Stimulated activated naive CD4-positive, alpha-beta T cell treated with Interleukin-2 at 50 U/mL for 16 hours (primary cell): ENCODE measurements at regions not wholly inside any gene's neighbourhood (a gene's known extent, or its start where the extent isn't known, plus 50 kb on each side); places are given as distances from the start of the nearest gene placed in this dataset.

Source experiments
- DNase-seq: peaks from one replicate; lab custom pipeline; 2025; lab: John Stamatoyannopoulos, UW

DNA sequence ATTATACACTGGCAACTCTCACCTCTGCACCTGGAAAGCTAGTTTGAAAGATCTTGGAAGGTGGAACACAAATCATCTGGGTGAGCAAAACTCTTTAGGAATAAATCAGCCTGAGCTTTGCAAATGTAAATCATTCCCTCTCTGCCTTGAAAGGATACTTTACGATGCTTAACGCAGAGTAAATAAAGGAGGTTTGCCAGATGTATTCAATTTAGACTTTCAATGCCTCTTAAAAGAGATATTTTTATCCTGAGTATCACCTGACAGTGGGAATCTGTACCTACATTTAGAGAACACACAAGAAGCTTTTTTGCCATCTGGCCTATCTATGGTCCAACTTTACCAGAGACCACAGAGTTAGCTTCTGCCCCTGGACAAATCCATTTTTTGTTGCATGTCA is 983.2 kb upstream of the CDH2 start:
- DNase-seq: no peak

DNA sequence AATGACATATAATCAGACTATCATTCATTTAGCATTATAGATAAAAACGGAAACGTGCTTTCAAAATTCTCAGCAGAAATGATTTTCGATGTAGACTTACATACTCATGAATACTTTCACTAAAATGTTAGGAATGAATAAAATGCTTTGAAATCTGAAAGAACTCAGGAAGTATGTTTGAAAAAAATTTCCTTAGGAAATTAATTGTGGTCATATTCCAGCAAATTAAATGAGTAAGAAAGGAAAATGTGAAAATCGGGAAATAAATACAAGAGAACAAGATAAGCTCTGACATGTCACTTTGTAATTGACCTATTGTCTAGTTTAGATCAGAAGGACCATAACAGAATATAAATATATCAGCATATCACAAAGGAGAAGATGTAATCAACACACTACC is 981.0 kb upstream of the CDH2 start:
- no peak for DNase-seq

DNA sequence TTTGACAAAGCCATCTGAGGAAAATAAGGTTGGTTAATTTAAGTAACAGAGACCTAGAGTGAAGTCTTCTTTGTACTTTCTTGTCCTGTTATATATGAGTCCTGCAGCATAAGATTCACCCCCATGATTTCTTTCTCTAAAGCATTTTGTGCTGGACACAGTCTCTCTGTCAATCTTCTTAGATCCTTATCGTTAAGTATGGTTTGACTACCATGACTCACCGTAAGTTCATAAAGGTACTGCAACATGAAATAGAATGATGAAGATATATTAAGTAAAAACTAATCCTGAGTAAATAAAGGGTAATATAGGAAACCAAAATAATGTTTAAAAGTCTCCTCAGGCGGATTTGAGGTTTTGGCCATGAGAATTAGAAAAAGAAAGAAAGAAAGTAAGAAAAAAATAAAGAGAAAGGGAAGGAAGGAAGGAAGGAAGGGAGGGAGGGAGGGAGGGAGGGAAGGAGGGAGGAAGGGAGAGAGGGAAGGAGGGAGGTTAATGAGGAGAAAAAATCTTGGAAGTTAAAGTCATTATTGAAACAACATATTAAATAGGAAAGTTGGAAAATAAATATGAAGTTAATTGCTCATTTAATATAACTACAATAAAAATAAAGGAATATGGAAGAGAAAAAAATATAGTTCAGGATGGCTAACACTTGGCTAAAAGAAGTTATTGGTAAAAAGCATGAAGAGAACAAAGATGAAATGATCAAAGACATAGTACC is 980.3 kb upstream of the CDH2 start:
- DNase-seq: no peak

DNA sequence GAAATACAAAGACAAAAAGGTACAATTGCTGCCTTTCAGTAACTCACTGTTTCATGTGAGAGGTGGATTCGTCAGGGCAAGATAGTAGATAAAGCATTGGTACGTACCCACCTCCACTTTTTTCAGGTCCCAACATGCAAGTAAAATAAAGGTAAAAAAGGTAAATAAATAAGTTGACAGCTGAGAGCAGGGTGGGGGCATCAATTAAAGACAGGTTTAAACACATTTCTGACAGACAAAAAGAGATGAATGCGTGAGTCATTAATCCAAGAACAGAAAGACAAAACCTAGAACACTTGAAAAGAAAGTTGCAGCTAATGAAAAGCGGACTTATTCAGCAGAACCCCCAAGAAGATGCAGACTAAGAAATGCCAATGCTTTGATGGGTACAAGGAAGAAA is 979.6 kb upstream of the CDH2 start:
- no peak for DNase-seq

DNA sequence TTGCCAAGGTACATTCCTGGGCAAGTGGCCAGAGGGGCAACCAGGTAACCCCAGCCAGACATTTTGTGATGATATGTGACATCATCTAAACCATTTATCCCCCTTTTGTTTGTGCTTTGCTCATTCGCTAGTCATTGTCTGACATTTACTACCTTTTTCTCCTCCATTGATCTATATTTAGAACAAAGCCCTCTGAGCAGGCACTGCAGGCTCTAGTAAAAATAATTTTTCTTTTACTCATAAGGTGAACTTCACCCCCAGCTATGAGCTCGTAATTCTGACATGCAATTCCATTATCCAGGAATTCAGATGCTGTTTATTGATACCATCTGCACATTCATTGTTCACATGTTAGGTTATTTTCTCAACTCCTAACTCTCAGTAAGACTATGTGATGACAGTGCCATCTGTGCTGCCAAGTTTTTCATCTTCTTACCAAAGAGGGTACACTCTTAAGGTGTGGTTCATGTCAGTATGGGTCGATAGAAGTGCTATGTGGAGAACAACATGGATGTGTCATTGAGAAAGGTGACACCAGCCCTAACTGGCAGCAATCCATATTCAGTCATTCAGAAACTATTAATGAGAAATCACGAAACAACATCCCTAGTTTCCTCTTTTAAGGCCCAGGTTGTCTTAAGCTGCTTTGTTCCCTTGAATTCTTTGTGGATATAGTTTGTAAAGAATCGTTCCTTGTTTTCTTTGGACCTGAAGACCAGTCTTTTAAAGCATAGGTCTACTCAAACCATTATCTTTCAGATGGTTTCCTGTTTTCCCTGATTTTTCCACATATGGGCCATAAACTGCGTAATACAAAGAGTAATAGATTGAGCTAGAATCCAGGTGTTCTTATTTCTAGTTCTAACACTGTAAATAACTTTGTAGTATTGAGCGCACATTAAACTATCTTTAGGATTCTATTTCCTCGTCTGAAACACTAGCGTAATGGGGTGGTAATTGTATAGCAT is 978.1 kb upstream of the CDH2 start:
- no peak for DNase-seq

DNA sequence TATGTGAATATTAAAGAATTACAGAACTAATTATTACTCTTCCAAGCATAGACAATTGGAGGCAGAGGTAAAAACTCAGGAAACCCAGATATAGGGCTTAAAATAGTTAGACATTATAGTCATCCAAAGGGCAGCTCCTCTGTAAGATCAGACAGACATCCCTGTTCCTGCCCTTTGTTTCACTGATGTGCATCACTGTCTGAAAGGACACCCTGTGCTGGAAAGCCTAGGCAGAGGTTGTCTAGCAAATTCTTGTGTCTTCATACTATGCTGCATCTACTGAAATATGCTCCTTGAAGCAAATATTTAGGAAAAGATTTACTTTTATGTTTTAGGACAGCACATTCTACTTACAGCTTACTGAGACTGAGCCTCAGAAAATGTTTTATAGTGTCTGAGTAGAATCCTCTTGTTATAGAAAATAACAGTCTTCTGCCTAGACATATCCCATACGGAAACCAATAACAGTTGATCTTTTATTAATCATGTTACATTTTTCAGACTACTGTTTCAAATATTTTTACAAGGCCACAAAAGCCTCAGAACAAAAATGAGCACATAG is 977.3 kb upstream of the CDH2 start:
- no peak for DNase-seq

DNA sequence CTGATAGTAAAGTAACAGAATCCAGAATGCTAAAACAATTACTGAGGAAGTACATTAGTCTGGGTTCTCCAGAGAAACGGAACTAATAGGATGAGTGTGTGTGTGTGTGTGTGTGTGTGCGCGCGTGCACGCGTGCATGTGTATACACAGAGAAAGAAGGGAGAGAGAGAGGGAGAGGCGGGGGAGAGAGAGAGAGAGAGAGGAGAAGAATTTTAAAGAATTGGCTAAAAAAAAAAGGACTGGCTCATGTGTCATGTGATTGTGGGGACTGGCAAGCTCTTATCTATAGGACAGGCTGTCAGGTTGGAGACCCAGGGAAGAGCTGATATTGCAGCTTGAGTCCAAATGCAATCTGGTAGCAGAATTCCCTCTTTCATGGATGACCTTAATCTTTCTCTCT is 976.2 kb upstream of the CDH2 start:
- no peak for DNase-seq

DNA sequence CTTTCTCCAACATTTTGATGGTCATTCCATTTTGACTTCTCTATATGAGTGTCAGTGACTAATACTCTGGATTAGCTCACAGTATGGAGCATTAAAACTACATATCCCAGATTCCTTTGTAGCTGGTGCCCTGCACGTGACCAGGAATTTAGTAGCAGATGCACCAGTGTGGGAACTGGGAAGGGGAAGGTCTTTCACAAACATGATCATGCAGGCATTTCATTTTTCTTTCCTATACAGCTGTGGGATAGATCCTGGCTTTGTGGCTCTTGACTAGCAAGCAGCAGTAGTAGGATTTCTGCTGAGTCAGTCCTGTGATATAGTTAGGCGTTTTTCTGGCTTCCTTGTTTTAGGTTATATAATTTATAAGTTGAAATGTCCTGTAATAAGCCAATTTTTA is 971.0 kb upstream of the CDH2 start:
- DNase-seq: no peak

DNA sequence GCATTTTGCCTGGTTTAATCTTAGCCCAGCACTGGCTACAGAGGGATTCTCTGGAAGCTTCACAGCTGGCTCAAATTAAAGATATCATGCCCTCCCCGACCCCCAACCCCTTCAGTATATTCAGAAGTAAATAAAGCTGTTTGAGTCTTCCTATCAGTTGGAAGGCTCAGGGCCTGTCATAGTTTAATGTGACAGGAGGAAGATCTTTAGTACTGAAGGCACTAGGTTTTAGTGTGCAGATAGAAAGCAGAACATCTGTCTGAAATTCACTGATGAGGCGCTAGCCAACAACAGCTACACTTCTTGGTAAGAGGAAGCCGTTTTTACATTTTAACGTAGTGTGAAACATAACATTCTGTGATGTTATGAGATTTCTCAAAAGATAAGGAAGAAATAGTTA is 969.1 kb upstream of the CDH2 start:
- no peak for DNase-seq

DNA sequence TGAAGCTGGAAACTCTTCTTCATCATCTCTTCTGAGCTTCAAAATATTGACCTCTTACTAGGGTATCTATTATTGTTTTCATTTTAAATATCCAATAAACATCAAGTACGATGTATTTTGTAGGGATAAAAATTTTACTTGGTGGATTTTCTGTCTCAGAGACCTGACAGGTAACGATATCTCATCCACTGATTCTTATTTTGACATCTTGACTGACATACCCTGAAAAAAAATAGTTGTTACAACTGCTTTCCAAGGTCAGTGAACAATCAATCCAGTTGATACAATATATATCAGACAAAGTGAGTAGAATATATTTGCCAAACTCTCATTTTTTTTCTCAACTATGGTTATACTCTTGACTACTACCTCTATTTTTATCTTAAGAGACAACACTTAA is 963.7 kb upstream of the CDH2 start:
- no peak for DNase-seq

DNA sequence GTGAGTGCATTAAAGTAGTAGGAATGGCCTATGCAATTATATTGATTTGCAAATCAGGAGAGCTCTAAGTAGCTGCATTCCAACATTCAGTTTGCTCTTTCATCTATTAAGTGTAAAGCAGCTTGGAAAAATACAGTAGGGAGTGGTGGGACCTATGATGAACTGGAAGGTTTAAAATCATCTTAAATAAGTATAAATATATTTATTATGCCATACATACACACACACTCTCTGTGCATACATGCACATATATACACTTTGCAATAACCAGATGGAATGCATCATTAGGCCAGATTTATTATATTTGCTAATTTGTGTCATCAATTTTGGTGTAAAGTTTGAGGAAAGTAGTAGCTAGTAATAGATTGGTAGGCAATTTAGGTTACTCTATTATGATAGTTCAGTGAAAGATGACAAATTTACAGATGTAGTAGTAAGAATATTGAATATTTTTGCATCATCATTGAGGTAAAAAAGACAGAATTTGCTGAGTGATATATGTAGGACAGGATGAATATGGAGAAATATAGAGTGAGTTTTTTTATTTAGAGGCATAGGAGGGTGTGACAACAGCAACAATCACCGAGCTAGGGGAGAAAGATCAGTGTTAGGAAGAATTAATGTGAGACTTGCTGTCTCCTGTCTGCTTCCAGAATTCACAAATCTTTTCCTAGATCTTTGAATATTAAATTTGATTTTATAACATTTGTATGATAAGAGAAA is 961.0 kb upstream of the CDH2 start:
- no peak for DNase-seq

DNA sequence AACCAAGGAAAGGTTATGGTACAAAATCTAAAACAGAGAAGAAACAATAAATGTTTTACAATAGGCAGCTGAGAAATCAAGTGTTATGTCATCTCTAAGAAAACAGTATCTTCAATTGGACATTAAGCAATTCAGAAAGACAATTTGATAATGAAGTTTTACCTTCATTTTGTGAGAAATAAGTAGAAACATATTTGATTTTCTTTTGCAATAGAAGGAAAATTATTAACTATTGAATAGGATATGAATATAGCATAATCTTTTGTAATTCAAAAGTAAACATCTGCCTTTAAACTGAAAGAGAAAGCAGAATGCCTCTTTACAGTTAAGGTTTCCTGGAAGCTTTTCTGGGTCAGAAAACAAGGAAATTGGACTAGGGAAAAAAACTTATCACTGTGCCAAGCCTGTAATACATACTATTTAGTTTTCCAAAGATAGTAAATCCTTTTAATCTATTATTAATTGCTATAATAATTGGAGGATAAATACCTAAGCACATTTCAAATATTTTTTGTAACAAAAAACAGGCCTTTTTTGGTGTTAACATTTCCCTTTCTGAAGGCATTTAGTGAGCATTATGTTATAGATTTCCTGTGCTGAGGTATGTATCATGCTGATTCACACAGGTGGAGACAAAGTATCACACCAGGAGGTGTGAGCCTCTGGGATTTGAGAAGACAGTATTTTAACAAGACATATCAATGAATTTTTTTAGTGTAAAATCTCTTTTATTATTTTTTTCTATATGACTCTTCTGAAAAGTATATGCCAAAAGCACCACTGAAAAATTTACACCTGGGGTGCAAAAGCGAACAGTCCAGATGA is 947.0 kb upstream of the CDH2 start:
- no peak for DNase-seq

DNA sequence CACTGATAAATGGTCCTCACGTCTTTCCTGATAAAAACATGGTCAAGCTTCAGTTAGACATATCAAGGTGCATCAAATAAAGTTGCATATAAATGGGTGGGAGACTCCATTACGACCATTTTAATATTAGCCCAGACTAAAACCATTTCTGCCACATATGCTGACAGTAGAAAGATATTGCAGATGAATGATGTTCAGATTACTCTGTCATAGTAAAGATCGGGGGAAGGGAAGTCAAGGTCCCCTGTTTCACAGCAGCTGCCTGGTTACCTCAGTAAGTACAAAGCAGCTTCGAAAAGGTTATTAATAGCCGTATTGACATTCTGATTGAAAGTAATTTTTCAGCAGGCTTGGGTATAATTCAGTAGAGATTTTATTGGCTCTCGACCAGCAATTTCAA is 927.7 kb upstream of the CDH2 start:
- no peak for DNase-seq

DNA sequence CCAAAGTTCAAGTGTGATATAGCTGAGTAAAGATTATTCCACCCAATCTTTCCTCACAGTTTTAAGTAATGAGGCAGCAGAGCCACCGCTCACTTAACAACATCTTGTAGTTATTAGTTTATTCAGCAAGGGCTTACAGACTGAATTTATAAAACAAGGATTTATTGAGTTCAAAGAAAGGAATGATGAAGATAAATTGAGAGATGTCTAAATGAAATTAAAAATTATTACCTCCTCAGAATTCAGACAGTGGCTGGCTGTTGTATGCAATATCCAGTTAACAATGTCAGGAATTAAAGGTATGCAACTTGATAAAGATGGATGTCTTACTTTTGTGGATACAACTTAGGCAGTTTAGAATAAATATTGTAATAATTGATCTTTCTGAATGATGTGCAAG is 927.3 kb upstream of the CDH2 start:
- DNase-seq: no peak

DNA sequence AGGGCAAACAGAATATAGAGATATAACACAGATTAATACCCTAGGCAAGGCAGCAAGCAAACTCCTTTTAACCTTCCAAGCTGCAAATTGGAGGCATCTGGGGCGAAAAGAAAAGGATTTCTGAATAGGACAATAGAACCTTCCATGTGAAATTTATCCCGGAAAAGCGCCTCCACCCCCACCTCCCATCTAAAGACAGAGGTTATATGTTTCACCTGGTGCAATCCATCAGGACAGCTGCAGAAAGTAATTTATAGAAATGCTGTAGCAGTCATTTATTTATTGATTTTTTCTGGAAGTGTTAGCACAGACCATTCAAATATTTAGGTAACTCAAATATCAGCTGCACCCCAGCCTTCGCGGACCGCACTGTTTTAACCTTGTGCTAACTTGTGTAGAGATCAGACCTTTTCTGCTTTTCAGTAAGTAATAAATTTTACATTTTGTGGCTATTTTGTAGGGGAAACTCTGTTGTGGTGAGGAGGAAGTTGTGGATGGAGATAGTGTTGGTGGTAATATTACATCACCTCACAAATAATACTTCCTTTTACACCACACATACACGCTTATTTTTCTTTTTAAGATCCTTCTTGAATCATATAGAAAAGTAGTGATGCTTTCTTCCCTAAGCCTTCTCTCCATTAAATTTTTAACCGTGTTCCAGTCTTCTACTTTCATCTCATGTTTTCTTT is 919.3 kb upstream of the CDH2 start:
- DNase-seq: no peak

DNA sequence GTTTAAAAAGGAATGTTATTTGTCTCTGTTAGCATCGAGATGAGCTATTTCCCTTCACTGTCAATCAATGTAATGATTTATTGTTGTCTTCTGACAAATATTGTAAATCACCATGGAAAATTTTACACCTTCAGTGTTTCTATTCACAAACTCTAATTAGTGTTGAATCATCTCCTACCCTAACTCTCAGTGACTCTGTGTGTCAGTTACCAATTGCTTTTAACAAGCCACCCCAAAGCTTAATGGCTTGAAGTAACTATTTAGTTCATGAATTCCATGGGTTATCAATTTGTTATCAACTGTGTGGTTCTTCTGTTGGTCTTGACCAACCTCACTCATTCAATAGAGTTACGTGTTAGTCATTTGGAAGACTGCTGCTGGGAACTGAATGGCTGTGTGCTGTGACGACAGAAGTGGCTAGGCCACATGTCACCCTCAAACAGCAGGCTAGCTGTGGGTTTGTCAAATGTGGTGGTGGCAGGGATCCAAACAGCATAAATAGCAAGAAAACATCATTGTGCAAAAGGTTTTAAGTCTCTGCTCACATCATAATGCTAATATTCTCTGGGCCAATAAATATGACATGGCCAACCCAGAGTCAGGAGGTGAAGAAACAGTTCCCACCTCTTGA is 910.8 kb upstream of the CDH2 start:
- no peak for DNase-seq

DNA sequence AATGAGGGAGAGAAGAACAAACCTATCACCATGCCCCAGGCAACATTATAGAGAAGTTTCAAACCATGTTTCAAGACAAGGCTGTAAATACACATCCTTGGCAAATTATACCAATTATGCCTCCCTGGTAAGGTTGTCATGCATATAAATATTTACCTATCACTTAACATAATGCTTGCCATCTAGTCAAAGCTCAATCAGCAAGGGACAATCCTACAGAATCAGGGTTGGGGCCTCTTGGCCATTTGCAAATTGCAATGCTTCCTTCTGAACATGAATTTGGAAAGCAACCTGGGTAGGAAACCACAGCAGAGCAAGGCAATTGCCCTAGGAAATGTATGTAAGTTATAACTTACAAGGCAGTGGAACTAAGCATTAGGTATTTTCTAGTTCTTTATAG is 907.2 kb upstream of the CDH2 start:
- no peak for DNase-seq

DNA sequence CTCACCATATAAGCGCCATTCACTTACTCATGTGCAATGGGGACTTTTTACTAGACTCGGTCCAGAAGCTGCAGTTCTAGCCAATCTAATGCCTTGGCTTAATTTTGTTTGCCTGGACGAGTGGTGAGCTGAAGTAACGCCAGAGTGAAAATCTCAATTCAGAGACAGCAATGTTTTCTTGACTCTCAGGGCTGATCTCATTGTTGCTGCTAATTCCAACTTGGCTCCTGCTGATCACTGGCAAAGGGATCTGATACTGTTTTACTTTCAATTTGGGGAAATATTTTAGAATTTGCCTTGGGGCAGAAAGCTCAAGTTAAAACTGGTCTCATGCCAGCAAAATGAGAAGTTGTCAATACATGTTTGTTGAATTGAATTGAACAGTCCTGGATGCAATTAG is 906.6 kb upstream of the CDH2 start:
- no peak for DNase-seq

DNA sequence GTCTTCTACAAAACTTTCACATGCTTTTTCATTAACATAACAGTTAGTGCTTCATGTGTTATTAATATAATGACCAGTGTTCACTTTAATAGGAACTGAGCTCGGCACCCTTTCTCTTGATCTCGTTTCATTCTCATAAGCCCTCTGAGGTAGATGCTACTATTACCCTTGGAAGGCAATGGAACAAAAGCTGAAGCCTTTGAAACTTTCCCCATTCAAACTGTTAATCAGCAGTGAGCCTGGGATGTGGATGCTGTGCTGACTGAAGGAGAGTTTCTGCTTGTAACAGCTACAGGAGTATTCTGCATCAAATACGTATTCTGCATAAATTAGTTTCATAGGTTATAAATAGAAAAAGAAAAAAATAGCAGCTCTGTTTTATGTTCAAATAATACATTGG is 904.0 kb upstream of the CDH2 start:
- DNase-seq: no peak

DNA sequence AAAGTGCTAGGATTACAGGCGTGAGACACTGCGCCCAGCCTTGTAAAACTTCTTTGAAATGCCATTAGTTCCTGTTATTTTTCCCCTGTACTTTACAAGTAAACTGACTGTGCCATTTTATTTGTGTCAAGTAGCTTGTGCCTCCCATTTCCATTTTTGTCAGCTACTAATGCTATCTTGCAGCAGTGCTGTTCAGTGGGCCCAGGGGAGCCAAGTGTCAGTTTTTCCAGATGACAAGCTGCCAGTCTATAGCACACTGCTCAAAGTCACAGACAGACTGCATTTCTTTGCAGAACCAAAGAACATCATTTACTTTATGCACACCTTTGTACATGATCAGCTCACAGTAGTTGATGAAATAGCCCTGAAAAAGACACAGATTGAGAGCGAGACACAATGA is 901.3 kb upstream of the CDH2 start:
- DNase-seq: no peak

DNA sequence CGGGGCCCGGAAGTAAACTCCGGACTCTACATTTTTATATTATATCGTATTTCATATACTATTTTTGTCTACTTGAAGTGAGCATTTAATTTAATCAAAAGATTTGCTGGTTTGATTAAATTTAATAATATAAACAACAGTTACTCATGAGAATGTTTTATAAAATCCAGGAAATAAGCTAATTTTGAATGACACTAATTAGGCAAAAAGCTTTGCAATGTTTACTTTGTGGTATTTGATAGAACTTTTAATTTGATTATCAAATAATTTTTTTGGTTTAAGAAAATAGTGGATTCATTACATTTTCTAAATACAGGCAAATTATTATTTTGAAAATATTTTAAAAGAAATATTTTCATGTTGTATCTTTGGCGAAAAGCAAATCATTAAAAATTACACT is 900.4 kb upstream of the CDH2 start:
- DNase-seq: no peak
